ENCODE measurements at regions not wholly inside any gene's neighbourhood (a gene's known extent, or its start where the extent isn't known, plus 50 kb on each side); places are given as distances from the start of the nearest gene placed in this dataset.

DNA sequence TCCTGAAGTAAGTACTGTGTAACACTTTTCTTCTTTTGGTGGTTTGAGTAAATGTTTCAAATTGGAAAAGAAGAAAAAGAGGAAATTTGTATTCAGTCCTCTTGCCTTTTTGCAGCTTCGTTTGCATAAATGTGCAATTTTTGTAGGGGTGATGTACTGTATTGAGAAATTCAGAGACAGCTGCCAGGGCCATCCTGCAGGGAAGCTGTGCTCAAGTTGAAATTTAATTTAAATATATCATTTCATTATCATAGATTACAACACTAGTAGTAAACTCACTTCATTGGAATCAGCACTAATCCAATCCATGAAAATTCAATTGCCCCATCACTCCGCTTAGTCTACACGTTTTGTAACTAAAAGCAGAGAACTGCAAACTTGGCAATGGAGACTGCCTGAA lies 415.4 kb downstream of the DNAJB9 start:
- Histone ChIP-seq H3K4me2 (replicated peaks; ENCODE audit: extremely low read depth, low read length, poor library complexity, severe bottlenecking) (no peak overlapping the region), H2AFZ (ENCODE audit: insufficient read depth, low read depth, low read length, poor library complexity, severe bottlenecking) (no peak overlapping the region), H3K9ac (ENCODE audit: insufficient read depth, low read length, poor library complexity, severe bottlenecking) (no peak overlapping the region), H3K4me1 (ENCODE audit: control insufficient read depth in 1 of 2, insufficient read depth in 2 of 2, low read length in 2 of 2) (no peaks in the 10 kb centered on the region), H3K27me3 (ENCODE audit: control insufficient read depth in 2 of 2, insufficient read depth in 2 of 2, low read length in 2 of 2) (no peaks in the 10 kb centered on the region), H3K4me3 (replicated peaks in 1 of 3; ENCODE audit: low read depth in 2 of 3, low read length in 3 of 3) (no peak overlapping the region), H4K20me1 (ENCODE audit: insufficient read depth, low read length) (no peaks in the 10 kb centered on the region), H3K79me2 (ENCODE audit: insufficient read depth, low read length) (no peaks in the 10 kb centered on the region), H3K36me3 (replicated peaks in 1 of 2; ENCODE audit: control insufficient read depth in 1 of 2, insufficient read depth in 2 of 2, low read length in 2 of 2) (no peaks in the 10 kb centered on the region), H3K9me3 (replicated peaks in 1 of 2; ENCODE audit: control insufficient read depth in 1 of 2, insufficient read depth in 1 of 2, low read length in 2 of 2) (peaks cover 6 to 12% of the 10 kb centered on the region in 2 donors), H3K27ac (ENCODE audit: low read depth in 1 of 2, low read length in 2 of 2) (no peak overlapping the region)
- 67% methylated on average over 1 of the region's 3 CpGs for WGBS (ENCODE audit: insufficient coverage)
- TF ChIP-seq, protein P1, sequence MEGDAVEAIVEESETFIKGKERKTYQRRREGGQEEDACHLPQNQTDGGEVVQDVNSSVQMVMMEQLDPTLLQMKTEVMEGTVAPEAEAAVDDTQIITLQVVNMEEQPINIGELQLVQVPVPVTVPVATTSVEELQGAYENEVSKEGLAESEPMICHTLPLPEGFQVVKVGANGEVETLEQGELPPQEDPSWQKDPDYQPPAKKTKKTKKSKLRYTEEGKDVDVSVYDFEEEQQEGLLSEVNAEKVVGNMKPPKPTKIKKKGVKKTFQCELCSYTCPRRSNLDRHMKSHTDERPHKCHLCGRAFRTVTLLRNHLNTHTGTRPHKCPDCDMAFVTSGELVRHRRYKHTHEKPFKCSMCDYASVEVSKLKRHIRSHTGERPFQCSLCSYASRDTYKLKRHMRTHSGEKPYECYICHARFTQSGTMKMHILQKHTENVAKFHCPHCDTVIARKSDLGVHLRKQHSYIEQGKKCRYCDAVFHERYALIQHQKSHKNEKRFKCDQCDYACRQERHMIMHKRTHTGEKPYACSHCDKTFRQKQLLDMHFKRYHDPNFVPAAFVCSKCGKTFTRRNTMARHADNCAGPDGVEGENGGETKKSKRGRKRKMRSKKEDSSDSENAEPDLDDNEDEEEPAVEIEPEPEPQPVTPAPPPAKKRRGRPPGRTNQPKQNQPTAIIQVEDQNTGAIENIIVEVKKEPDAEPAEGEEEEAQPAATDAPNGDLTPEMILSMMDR (IDR thresholded peaks at IDR 0.05): no peak
- H3K9me3 Mint-ChIP-seq: peaks cover 0 to 10% (median 2%) of the 10 kb centered on the region in 7 donors
- no peaks in the 10 kb centered on the region for H3K4me1 Mint-ChIP-seq
- no peak overlapping the region for H3K4me3 Mint-ChIP-seq
- H3K27ac Mint-ChIP-seq: no peak overlapping the region
- no peaks in the 10 kb centered on the region for H3K36me3 Mint-ChIP-seq
- H3K27me3 Mint-ChIP-seq (ENCODE audit: low read depth in 3 of 3): no peaks in the 10 kb centered on the region
- no peak for DNase-seq
- intact Hi-C loops (cut with micrococcal nuclease): no loop called here

DNA sequence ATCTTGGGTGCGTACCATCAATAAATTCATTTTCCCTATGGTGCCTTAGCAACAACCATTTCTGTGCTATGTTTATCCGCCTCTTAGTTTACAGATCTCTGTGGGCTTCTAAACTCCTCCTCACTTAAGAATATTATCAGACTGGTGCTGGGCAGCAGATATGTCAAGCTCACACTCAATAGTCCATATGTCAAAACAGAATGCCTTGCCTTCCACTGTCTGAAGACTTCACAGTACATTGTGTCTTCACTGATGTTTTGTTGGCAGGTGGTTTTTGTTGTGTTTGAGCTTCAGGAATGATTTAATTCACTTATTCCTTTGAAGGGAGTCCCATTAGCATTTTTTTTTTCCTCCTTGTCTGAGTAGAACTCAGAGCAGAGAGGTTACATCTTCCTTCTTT lies 419.6 kb downstream of the DNAJB9 start:
- H3K36me3 Mint-ChIP-seq: no peaks in the 10 kb centered on the region
- Histone ChIP-seq H3K36me3 (replicated peaks in 1 of 2; ENCODE audit: control insufficient read depth in 1 of 2, insufficient read depth in 2 of 2, low read length in 2 of 2) (no peaks in the 10 kb centered on the region), H2AFZ (ENCODE audit: insufficient read depth, low read depth, low read length, poor library complexity, severe bottlenecking) (no peak overlapping the region), H3K27ac (ENCODE audit: low read depth in 1 of 2, low read length in 2 of 2) (no peak overlapping the region), H3K9me3 (replicated peaks in 1 of 2; ENCODE audit: control insufficient read depth in 1 of 2, insufficient read depth in 1 of 2, low read length in 2 of 2) (peaks cover 1 to 4% of the 10 kb centered on the region in 2 donors), H3K79me2 (ENCODE audit: insufficient read depth, low read length) (no peaks in the 10 kb centered on the region), H3K9ac (ENCODE audit: insufficient read depth, low read length, poor library complexity, severe bottlenecking) (no peak overlapping the region), H3K27me3 (ENCODE audit: control insufficient read depth in 2 of 2, insufficient read depth in 2 of 2, low read length in 2 of 2) (no peaks in the 10 kb centered on the region), H3K4me1 (ENCODE audit: control insufficient read depth in 1 of 2, insufficient read depth in 2 of 2, low read length in 2 of 2) (no peaks in the 10 kb centered on the region), H3K4me2 (replicated peaks; ENCODE audit: extremely low read depth, low read length, poor library complexity, severe bottlenecking) (no peak overlapping the region), H3K4me3 (replicated peaks in 1 of 3; ENCODE audit: low read depth in 2 of 3, low read length in 3 of 3) (no peak overlapping the region), H4K20me1 (ENCODE audit: insufficient read depth, low read length) (no peaks in the 10 kb centered on the region)
- no peaks in the 10 kb centered on the region for H3K4me1 Mint-ChIP-seq
- H3K4me3 Mint-ChIP-seq: no peak overlapping the region
- WGBS (ENCODE audit: insufficient coverage): 79% methylated on average over 2 of the region's 2 CpGs
- TF ChIP-seq, protein P1 (IDR thresholded peaks at IDR 0.05): no peak
- DNase-seq: no peak
- peaks cover 0 to 5% (median 2%) of the 10 kb centered on the region in 7 donors for H3K9me3 Mint-ChIP-seq
- H3K27ac Mint-ChIP-seq: no peak overlapping the region
- no peaks in the 10 kb centered on the region for H3K27me3 Mint-ChIP-seq (ENCODE audit: low read depth in 3 of 3)
- intact Hi-C loops (cut with micrococcal nuclease): no loop called here
